ENCODE measurements at regions not wholly inside any gene's neighbourhood (a gene's known extent, or its start where the extent isn't known, plus 50 kb on each side); places are given as distances from the start of the nearest gene placed in this dataset.

DNA sequence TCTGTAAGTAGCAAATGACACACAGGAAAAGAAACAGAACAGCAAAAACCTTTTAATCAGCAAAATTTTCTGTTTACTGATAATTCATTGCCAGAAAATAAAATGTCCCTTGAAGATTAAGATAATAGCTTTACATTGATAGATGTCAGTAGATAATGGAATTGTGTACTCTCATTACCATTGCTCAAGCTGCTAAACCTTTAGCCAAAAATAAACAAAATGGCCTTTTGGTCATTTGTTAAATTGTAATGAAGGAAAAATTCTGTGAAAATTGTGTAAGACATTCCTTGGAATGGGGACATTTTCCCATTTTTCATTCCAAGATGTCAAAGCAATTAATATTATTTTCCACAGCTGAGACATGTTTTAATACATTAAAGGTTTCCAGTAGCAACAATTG is 189.8 kb downstream of the PLOD2 start:
- no peak for DNase-seq

- no peak for DNase-seq
Measured at GRCh38 chr3:145972851-145973250, 188.1 kb downstream of the PLOD2 start.

- no peak for DNase-seq
Measured at GRCh38 chr3:145981056-145981455, 179.9 kb downstream of the PLOD2 start.

DNA sequence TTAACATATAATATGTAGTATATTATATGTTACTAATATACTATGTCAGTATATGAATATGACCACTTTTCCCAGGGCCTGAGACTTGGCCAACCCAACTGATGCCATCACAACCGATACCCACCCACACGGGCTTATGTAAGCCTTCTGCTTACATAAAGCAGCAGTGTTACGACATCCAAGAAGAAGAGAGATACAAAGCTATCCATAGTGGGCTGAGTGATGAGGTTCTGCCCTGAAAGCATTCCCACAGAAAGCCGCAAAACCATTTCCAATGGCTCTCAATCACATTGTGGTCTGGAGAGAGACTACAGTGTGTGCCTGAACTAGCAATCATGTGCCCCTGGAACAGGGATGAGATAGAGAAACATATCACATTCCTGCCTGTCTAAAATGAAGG is 177.9 kb downstream of the PLOD2 start:
- DNase-seq, result no peak
